ENCODE measurements at regions not wholly inside any gene's neighbourhood (a gene's known extent, or its start where the extent isn't known, plus 50 kb on each side); places are given as distances from the start of the nearest gene placed in this dataset.

GRCh38 chr2:200221055-200221955, 85.2 kb upstream of the SPATS2L start:
- Histone ChIP-seq H3K9me2 (ENCODE audit: insufficient read depth) (peaks cover 17% of the 10 kb centered on the region; the same call in 1 of the 2 replicates), H3K4me1 (ENCODE audit: insufficient read depth) (peaks cover 28% of the 10 kb centered on the region), H3K27me3 (ENCODE audit: insufficient read depth) (no peaks in the 10 kb centered on the region), H3K4me2 (no peak overlapping the region), H3F3A (replicated peaks; ENCODE audit: low read depth) (no peaks in the 10 kb centered on the region), H3K4me3 (no peak overlapping the region), H3K79me2 (replicated peaks; ENCODE audit: insufficient read depth) (no peaks in the 10 kb centered on the region), H3K36me3 (ENCODE audit: insufficient read depth) (no peaks in the 10 kb centered on the region), H4K20me1 (replicated peaks; ENCODE audit: insufficient read depth) (no peaks in the 10 kb centered on the region), H3K27ac (ENCODE audit: low read depth) (peak overlapping the region; percentile 2; the same call in 1 of the 2 replicates), H2AFZ (peak overlapping the region; percentile 82; the same call in 1 of the 2 replicates)
- Mint-ChIP-seq H3K27me3 (ENCODE audit: insufficient read depth, low read depth, poor library complexity) (peaks cover 7% of the 10 kb centered on the region), H3K9me3 (no peaks in the 10 kb centered on the region; the same call in 2 of the 3 replicates), H3K4me1 (peaks cover 22% of the 10 kb centered on the region), H3K36me3 (ENCODE audit: low read depth) (no peaks in the 10 kb centered on the region; the same call in 2 of the 3 replicates), H3K4me3 (no peak overlapping the region), H3K27ac (no peak overlapping the region)
- ATAC-seq = no peak
- no peak for TF ChIP-seq STAT1 (IDR thresholded peaks at IDR 0.05; ENCODE audit: unreplicated experiment)
- no peak for TF ChIP-seq ZNF114 (CRISPR knock-in tag; IDR thresholded peaks at IDR 0.05)
- TF ChIP-seq EZH2phosphoT487 (IDR thresholded peaks at IDR 0.05; ENCODE audit: unreplicated experiment) = no peak
- no peak for TF ChIP-seq ZNF462 (CRISPR knock-in tag; IDR thresholded peaks at IDR 0.05)
- TF ChIP-seq NANOG (IDR thresholded peaks at IDR 0.05; ENCODE audit: borderline replicate concordance) = no peak
- no peak for TF ChIP-seq JUNB (IDR thresholded peaks at IDR 0.05; ENCODE audit: unreplicated experiment)
- no peak for TF ChIP-seq CREB1 (CRISPR knock-in tag; IDR thresholded peaks at IDR 0.05; ENCODE audit: low read depth)
- no peak for TF ChIP-seq POLR2AphosphoS5 (IDR thresholded peaks at IDR 0.05; ENCODE audit: low read depth)
- TF ChIP-seq REST (IDR thresholded peaks at IDR 0.05; ENCODE audit: unreplicated experiment) = no peak
- TF ChIP-seq ETS1 (IDR thresholded peaks at IDR 0.05) = no peak
- TF ChIP-seq EZH2 (IDR thresholded peaks at IDR 0.05; ENCODE audit: low read depth, unreplicated experiment) = no peak
- no peak for TF ChIP-seq CTCF (conservative IDR thresholded peaks at IDR 0.05; ENCODE audit: low read depth in 2 of 2)
- TF ChIP-seq ZNF331 (CRISPR knock-in tag; IDR thresholded peaks at IDR 0.05; ENCODE audit: low read depth) = no peak
- DNase-seq (ENCODE audit: low spot score) = no peak

Data from GM23338 (cell line).